ENCODE measurements at regions not wholly inside any gene's neighbourhood (a gene's known extent, or its start where the extent isn't known, plus 50 kb on each side); places are given as distances from the start of the nearest gene placed in this dataset.

GRCh38 chr16:54385141-54385540 is 98.6 kb upstream of the IRX3 start:
- Mint-ChIP-seq H3K4me3 (no peak overlapping the region), H3K27ac (ENCODE audit: unreplicated experiment) (no peak overlapping the region), H3K27me3 (ENCODE audit: low read depth) (peaks cover 21% of the 10 kb centered on the region), H3K4me1 (no peaks in the 10 kb centered on the region), H3K36me3 (ENCODE audit: low read depth) (no peaks in the 10 kb centered on the region), H3K9me3 (peaks cover 15% of the 10 kb centered on the region)
- no peak for DNase-seq (ENCODE audit: low read depth, low spot score)
- no peak for TF ChIP-seq CTCF (conservative IDR thresholded peaks at IDR 0.05)

GRCh38 chr16:54381601-54382313 is 95.2 kb upstream of the IRX3 start:
- Mint-ChIP-seq H3K27ac (ENCODE audit: unreplicated experiment) (no peak overlapping the region), H3K4me1 (no peaks in the 10 kb centered on the region), H3K27me3 (ENCODE audit: low read depth) (peaks cover 49% of the 10 kb centered on the region), H3K36me3 (ENCODE audit: low read depth) (peaks cover 9% of the 10 kb centered on the region), H3K4me3 (no peak overlapping the region), H3K9me3 (peaks cover 21% of the 10 kb centered on the region)
- TF ChIP-seq CTCF (conservative IDR thresholded peaks at IDR 0.05), result no peak
- no peak for DNase-seq (ENCODE audit: low read depth, low spot score)

- Mint-ChIP-seq H3K27me3 (ENCODE audit: low read depth) (peaks cover 63% of the 10 kb centered on the region), H3K27ac (ENCODE audit: unreplicated experiment) (no peak overlapping the region), H3K36me3 (ENCODE audit: low read depth) (peaks cover 8% of the 10 kb centered on the region), H3K4me3 (peak overlapping the region; percentile 56), H3K9me3 (peaks cover 5% of the 10 kb centered on the region), H3K4me1 (peaks cover 40% of the 10 kb centered on the region)
- no peak for TF ChIP-seq CTCF (conservative IDR thresholded peaks at IDR 0.05)
- DNase-seq (ENCODE audit: low read depth, low spot score), result peak; percentile 49
Measured at GRCh38 chr16:54375071-54375470, 88.5 kb upstream of the IRX3 start.

GRCh38 chr16:54373534-54374520 is 87.2 kb upstream of the IRX3 start:
- TF ChIP-seq CTCF (conservative IDR thresholded peaks at IDR 0.05), result no peak
- H3K27ac Mint-ChIP-seq (ENCODE audit: unreplicated experiment), result no peak overlapping the region
- H3K9me3 Mint-ChIP-seq, result no peaks in the 10 kb centered on the region
- H3K4me3 Mint-ChIP-seq, result peak overlapping the region; percentile 56
- H3K27me3 Mint-ChIP-seq (ENCODE audit: low read depth), result peaks cover 56% of the 10 kb centered on the region
- H3K4me1 Mint-ChIP-seq, result peaks cover 40% of the 10 kb centered on the region
- no peak for DNase-seq (ENCODE audit: low read depth, low spot score)
- H3K36me3 Mint-ChIP-seq (ENCODE audit: low read depth), result no peaks in the 10 kb centered on the region

- no peak for TF ChIP-seq CTCF (conservative IDR thresholded peaks at IDR 0.05)
- no peak for DNase-seq (ENCODE audit: low read depth, low spot score)
- H3K27me3 Mint-ChIP-seq (ENCODE audit: low read depth), result peaks cover 48% of the 10 kb centered on the region
Measured at GRCh38 chr16:54370278-54371040, 83.9 kb upstream of the IRX3 start.

More at GRCh38 chr16:54370278-54371040, 83.9 kb upstream of the IRX3 start:
- H3K4me1 Mint-ChIP-seq, result peaks cover 39% of the 10 kb centered on the region
- no peaks in the 10 kb centered on the region for H3K9me3 Mint-ChIP-seq
- peak overlapping the region; percentile 87 for H3K27ac Mint-ChIP-seq (ENCODE audit: unreplicated experiment)
- H3K4me3 Mint-ChIP-seq, result peak overlapping the region; percentile 22
- no peaks in the 10 kb centered on the region for H3K36me3 Mint-ChIP-seq (ENCODE audit: low read depth)

Data from neural crest cell (in vitro differentiated cells).